ENCODE measurements at regions not wholly inside any gene's neighbourhood (a gene's known extent, or its start where the extent isn't known, plus 50 kb on each side); places are given as distances from the start of the nearest gene placed in this dataset.

DNA sequence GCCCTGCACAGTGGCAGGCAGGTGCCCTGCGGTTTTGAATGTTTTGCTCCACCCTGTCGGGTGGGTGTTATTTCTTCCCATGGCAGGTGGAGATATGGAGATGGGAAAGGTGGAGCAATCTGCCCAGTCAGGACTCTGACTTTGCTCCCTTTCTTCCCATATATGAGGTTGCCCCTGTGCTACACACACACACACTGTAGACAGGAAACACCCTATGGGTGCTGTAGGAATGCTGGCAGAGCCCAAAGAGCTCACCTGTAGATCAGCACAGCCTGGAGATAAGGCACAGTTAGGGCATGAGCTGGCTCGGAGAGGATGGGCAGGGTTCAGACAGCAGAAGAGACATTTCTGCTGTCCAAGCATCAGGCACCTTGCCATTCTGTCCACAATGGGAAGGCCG, 246.0 kb upstream of the AJAP1 start:
- intact Hi-C loops (cut with DNase I): no loop called here

DNA sequence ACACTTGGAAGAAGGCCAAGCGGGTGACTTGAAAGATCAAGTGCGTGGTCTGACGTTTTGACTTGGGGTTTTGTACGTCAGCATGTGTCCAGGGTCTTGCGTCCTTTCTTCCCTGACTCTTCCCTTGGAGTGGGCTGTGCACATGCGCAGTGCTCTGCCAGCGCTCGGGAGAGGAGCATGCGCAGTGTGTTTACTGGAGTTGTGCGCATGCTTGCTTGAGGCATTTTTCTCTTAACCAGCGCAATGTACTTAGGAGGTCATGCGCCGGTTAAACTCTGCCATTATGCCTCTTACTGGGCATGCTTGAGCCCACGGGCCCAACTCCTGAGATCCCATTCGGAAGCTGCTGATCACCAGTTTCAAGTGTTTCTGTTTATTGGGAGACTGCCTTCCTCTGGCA, 242.5 kb upstream of the AJAP1 start:
- intact Hi-C loops (cut with DNase I): no loop called here
- no peak for ATAC-seq
- DNase-seq: no peak

More for the DNA sequence above, 246.0 kb upstream of the AJAP1 start:
- no peak for ATAC-seq
- DNase-seq: no peak

DNA sequence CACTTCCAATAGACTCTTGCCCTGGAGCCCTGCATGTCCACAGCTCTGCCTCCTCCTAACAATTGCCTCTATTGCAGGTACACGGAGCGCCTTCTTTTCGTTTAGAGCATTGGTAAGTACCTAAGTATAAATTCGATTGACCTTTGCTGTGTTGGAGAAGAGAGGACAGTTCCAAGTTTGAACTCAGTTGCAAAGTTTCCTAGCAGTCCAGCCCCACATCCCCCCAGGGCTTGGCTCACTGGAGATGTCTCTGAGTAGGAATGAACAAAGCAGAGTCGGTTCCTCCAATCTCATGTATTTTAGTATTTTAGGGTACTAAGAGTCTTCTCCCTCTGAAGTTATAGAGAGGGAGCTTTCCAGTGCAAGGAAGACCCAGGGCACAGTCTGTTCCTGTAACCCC, 238.9 kb upstream of the AJAP1 start:
- DNase-seq (no peak), ATAC-seq (no peak)
- intact Hi-C loops (cut with DNase I): no loop called here

DNA sequence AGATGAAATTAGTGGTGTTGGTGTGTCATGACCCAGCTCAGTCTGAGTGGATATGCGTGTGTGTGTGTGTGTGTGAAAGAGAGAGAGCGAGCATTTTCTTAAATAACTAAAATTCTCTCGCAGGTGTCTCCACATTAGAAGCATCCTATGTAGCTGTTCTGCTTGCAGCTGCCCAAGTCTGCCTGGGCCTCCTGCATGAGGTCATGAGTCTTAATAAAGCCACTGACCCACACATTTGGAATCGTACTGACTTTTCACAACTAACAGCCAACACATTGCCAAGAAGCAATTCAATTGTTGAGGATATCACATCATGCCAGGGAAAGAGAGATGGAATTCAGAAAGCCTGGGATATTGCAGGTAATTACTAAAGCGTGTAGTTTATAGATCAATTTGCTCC, 238.2 kb upstream of the AJAP1 start:
- intact Hi-C loops (cut with DNase I): no loop called here

DNA sequence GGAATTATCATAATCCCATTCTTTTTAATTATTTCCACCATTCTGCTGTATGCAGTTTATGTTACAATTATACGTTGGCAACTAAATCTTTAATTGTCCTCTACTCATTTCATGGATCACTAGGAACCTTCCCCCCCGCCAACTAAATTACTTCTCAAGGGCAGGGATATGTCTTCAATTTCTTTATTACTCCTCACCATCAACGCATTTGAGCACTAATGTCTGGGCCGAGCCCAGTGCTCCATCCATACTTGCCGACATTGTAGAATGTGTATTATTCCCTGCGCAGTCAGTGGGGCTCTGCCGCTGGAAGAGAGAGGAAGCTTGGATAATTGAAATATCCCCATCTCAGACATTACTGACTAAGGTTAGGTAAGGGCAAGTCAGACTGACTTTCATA, 236.4 kb upstream of the AJAP1 start:
- no peak for DNase-seq
- no peak for ATAC-seq
- intact Hi-C loops (cut with DNase I): no loop called here

More for the DNA sequence above, 238.2 kb upstream of the AJAP1 start:
- ATAC-seq (peak; percentile 91 to 92), DNase-seq (no peak)

DNA sequence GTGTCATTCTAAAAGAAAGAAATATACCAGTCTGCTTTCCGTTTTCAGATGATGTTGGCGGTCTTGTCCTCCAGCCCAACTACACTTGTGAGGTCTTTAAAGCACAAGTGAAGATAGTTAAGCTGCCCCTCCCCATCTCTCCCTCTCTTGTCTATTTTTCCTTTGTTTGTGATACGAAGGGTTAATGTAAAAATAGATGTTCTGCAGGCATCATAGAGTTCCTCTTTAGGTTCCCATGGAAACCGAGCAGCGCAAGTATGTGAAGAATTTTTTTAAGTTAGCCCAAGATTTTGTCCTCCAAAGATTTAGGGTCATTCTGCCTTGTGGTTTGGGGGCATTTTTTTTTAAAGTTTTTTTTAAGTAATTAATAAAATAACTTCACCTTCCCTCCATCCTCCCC, 232.4 kb upstream of the AJAP1 start:
- intact Hi-C loops (cut with DNase I): no loop called here
- DNase-seq: no peak
- ATAC-seq: no peak

DNA sequence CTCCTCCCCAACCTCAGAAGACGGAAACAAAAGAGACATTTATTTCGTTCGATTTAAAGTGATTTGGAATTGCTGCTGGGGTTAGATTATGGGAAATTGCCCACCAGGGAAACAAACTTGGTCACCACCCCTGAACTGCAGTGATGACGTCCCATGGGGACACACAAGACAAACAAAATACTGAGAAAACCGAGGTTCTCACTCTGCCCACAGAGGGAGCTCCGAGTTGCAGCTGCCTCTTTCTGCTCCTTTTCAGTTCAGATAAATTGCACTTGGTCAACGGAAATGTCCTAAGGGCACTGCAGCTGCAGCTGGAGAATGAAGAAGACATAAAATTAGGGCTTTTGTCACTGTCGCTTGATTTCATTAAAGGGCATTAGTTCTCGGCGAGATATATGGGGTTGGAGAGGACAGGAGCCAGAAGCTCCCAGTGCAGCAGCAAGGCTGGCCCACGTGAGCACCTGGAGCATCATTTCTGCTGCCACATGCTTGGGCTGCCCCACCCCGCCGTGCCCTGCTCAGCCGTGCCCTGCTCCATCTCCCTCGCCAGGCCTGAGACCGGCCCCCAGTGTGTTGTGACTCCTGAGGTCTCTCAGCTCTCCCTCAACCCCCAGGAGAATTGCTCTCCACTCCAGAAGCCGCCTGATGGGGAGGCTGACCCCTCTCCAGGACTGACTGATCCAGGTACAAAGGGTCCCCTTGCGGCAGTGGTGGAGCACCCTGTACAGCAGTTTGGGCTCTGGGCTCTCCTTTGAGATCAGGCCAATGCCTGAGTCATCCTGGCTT, 231.7 kb upstream of the AJAP1 start:
- DNase-seq: no peak
- ATAC-seq: no peak
- intact Hi-C loops (cut with DNase I): no loop called here

DNA sequence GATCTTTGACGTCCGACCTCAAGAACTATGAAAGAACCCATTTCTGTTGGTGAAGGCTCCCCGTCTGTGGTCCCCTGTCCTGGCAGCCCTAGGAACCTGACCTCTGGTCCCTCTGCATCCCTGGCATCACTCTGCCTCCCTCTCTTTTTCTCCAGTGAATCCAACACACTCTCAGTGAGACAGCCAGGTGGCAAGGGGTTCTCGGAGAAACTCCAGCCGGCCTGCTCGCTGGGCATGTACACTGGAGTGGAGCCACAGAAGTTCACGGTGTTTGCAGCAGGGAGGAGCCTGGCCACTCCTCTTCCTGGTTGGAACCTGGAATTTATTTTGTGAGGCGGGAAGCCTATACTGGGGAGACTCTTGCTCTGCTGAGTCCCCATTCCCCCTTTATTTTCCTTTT, 230.2 kb upstream of the AJAP1 start:
- ATAC-seq: no peak
- no peak for DNase-seq
- intact Hi-C loops (cut with DNase I): no loop called here

DNA sequence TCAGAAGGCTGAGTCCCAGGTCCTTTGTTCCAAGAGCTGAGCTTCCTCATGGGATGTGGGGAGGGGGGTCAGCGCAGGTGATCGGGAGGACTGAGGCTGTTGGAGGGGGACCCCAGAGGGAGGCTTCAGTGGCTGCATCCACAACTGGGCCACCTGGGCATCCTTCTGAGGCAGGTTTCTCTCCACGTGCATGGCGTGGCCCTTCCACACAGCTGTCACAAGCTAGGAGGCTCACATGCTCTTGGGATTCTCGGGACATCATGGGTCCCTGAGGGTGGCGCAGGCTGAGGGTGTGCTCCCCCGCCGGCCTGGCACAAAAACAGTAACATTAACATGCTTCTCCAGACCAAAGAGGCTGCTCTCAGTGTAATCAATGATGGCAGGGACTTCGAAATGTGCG, 229.6 kb upstream of the AJAP1 start:
- intact Hi-C loops (cut with DNase I): no loop called here
- ATAC-seq (no peak), DNase-seq (no peak)

DNA sequence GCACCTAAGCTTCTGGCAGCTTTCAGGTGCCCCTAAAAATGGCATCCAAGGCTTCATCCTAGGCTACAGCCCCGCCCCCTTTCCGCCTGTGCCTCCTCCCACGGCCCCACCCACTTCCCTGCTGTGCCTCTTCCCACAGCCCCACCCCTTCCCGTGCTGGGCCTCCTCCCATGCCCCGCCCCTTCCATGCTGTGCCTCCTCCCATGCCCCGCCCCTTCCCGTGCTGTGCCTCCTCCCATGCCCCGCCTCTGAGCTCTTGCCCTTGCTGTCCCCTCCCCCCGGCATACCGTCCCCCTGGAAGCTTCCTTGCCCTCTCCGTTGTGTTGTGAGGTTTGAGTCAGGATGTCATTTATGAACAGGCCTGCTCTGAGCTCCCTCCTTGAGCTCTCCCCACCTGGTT, 228.5 kb upstream of the AJAP1 start:
- ATAC-seq: no peak
- intact Hi-C loops (cut with DNase I): no loop called here
- DNase-seq: no peak

DNA sequence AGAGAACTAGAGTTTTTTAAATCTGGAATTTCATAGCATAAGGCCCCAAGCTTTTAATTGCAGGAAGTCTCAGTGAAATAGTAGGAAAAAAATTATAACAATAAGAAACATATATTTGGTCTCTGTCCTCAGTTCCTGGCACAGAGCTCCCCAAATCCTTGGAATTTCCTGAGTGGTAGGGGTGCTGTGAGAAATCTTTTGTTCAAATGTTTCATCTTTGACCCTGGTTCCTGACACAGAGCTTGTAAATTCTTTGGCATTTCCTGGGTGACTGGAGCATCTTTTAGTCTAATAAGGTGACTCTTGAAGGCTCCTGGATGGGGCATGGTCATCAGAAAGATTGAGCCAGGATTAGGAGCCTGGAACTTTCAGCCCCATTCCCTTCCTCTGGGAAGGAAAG, 225.7 kb upstream of the AJAP1 start:
- intact Hi-C loops (cut with DNase I): no loop called here
- no peak for DNase-seq
- ATAC-seq: no peak

DNA sequence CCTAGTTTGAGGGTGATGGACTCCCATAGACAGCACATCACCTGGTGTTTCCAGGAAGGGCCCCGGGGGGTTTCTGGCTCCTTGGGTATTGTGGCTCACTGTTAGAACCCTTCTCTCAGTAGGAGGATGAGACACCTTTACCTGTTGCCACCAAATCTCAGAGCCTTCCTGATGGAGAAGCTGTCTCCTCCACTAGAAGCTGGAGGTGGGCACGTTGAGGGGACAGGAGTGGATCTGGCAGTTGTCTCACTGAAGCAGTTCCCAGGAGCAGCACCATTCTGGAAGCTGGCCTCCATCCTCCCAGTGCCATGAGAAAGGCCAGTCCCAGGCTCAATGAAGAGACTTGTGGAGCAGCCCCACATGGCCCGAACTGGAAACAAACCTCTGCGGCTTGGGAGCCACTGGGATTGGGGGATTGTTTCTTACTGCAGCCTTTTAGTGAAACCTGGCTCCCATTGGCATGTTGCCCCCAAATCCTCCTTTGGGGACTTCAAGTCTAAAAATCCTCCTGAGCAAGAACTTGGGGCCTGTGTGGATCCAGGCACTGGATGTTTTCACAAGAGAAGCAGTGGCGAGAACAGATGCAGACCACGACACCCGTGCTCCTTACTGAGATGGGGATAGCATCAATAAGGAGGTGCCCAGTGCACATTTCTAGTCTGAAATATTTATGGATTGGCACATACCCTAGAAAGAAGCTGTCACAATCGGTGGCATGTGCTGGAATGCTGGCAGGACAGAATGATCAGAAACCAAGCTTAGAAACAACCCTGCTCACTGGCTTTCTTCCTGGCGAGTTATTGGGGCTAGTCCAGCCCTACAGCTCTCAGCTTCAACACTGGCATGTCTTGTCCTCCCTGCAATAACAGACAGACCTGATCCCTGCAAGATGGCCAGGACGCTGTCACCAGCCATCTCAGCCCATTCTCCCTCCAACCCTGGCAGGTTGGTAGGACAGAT, 223.7 kb upstream of the AJAP1 start:
- peak; percentile 26 to 41 for ATAC-seq
- no peak for DNase-seq
- intact Hi-C loops (cut with DNase I): no loop called here

DNA sequence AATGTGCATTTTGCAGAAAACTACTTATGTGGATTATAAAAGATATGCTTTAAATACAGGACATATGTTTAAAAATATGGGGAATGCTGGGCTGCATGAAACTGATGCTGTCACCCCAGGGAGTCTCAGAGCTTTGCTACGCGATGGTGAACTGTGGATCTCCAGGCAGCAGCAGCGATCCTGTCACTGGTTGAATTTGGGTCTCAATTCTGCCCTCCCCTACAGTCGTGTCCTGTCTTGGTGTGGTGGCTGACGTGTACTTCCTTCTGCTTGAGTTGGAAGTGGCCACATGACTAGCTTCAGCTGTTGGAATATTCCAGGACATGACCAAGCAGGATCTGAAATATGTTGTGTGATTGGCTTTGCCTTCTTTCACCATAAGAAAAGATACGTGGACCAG, 222.9 kb upstream of the AJAP1 start:
- no peak for DNase-seq
- intact Hi-C loops (cut with DNase I): no loop called here
- ATAC-seq: no peak

DNA sequence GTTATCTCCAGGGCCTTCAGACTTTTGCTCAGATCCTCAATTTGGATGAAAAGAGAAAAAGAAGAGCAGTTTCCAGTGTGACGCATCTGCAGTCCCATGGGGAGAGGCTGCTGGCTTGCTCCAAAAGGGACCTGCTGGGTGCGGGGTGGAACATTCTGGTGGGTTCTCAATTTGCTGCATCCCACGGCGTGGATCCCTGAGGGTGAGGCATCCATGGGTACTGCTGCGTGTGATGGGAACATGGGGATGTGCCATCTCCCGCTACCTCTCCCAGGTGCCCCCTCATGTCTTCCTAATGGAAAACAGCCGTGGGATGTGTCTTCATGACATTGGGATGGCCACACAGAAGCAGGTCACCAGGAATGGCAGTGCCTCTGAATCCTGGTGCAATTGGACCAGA, 221.3 kb upstream of the AJAP1 start:
- ATAC-seq (no peak), DNase-seq (no peak)
- intact Hi-C loops (cut with DNase I): no loop called here

DNA sequence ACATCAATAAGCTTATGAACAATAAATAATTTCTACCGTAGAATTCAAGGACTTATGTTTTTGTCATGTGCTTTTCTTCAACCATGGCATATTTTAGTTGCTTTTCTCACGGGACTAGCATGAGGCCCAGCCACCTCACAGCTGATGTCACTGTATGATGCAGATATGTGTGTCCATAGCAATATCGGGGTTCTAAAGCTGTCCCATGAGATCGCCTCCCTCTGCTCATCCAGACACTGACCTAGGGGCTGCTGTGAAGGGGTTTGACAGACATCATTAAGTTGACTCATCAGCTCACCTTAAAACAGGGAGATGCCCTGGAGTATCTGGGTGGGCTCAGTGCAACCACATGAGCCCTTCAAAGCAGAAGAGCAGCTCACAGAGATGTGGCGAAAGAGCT, 210.3 kb upstream of the AJAP1 start:
- intact Hi-C loops (cut with DNase I): no loop called here
- ATAC-seq: no peak
- no peak for DNase-seq

DNA sequence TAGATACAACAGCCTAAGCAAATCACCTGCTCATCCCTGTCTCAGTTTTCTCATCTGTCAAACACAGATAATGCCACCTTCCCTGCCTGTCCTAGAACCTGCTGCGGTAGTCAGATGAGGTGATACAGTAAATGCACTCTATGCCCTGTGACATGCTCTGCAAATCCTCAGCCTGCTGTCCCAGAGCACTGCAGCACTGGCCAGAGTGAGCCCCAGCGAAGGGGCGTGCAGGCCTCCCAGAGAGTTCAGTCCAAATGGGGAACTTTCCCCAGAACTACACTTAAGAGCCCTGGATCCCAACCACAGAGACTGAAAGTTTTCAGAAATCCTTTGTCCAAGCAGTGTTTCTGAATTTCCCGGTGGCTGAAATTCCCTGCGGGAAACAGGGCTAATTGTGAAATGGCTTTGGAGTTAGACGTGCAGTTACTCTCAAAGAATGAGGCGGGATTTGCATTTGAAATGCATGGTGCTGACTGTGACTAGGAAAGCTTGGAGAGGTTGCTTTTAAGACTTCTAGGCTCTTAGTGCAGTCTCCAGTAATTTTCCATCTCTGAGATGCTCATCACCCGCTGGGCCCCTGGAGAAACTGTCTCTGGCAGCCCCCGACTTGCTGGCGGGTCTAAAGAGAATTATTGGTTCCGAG, 206.5 kb upstream of the AJAP1 start:
- DNase-seq (no peak), ATAC-seq (no peak)
- intact Hi-C loops (cut with DNase I): no loop called here

DNA sequence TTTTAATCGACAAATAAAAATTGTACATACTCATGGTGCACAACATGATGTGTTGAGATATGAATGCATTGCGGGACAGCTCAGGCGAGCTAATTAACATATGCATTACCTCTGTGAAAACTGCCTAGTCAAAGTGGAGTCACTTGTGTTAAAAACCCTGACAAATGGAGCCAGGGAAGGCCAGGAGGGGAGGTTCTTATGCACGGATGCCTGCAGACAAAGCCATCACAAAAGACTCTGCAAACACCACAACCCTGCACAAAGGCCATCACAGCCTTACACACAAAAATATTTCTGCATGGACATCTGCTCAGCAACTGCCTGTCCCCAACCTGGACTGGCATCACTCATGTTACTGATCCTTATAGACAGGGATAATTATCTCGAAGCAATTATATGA, 204.4 kb upstream of the AJAP1 start:
- no peak for ATAC-seq
- intact Hi-C loops (cut with DNase I): no loop called here
- no peak for DNase-seq

DNA sequence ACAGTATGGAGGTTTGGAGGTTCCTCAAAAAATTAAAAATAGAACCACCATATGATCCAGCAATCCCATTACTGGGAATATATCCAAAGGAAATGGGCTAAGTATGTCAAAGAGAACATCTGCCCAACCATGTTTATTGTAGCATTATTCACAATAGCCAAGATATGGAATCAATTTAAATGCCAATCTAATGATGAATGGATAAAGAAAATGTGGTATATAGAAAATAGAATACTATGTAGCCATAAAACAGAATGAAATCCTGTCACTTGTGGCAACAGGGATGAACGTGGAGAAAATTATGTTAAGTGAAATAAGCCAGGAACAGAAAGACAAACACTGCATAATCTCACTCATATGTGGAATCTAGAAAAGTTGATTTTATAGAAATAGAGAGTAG, 201.7 kb upstream of the AJAP1 start:
- intact Hi-C loops (cut with DNase I): no loop called here
- no peak for ATAC-seq
- no peak for DNase-seq

DNA sequence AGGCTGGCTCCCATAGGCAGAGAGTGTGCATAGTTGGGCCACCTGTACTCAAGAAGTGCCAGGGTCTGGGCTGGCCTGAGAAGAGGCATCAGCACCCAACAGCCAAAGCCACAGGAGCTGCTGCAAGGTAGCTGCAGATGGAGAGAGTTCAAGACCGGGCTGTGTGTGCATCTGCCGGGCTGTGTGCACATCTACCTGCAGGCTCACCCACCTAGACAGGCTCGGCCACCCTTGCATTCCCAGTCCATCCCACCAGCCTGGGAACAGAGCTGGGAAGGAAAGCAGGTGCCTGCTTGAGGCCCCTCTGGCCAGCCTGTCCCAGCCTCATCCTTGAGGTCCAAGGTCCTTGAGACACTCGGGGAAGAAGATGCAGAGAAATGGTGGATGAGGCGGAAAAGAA, 194.4 kb upstream of the AJAP1 start:
- intact Hi-C loops (cut with DNase I): no loop called here
- ATAC-seq (no peak), DNase-seq (no peak)

DNA sequence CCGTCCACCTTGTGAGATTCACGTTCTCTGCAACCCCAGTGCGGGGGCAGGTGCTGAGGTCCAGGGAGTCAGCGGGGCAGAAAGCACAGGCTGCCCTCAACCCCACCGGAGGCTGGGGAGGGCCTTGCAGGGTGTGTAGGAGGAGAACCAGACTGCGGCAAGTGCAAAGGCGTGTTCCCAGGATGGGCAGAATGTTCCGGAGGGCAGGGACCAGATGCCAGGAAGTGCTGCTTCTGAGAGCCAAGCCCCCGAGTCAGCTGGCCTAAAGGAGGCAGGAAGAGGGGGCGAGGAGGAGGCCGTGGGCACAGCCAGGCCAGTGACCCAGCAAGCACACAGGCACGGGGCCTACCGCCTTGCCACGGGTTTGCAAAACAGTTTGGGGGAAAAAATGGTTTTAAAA, 193.8 kb upstream of the AJAP1 start:
- intact Hi-C loops (cut with DNase I): no loop called here
- ATAC-seq: no peak
- DNase-seq: no peak

Data from left cardiac atrium (tissue), 4 donors.